Smooth muscle cell (in vitro differentiated cells): ENCODE measurements at regions not wholly inside any gene's neighbourhood (a gene's known extent, or its start where the extent isn't known, plus 50 kb on each side); places are given as distances from the start of the nearest gene placed in this dataset.

Experiments used
- DNase-seq: peaks from one replicate; lab custom pipeline; 2025; ENCODE audit not compliant: unreplicated experiment; lab: John Stamatoyannopoulos, UW
- H2AFZ ChIP-seq: fragments of 200-600 bp; sonication (generic); 2 replicates; pipeline ENCODE4 v1.6.0; 2016; ENCODE audit warnings: antibody characterized with exemption, low read depth, mild to moderate bottlenecking
- H3F3A ChIP-seq: fragments of 200-600 bp; sonication (generic); 2 replicates; pipeline ENCODE4 v1.6.0; 2017; ENCODE audit warnings: antibody characterized with exemption, low read depth
- H3K27ac ChIP-seq: fragments of 200-600 bp; sonication (generic); 2 replicates; pipeline ENCODE4 v1.5.1; 2016; ENCODE audit warnings: low read depth, mild to moderate bottlenecking
- H3K27me3 ChIP-seq: fragments of 200-600 bp; sonication (generic); 2 replicates; pipeline ENCODE4 v1.6.1; 2016; ENCODE audit warnings: low read depth, mild to moderate bottlenecking
- H3K36me3 ChIP-seq: fragments of 200-600 bp; sonication (generic); 2 replicates; pipeline ENCODE4 v1.5.1; 2016; ENCODE audit warnings: low read depth
- H3K4me1 ChIP-seq: fragments of 200-600 bp; sonication (generic); 2 replicates; pipeline ENCODE4 v1.5.1; 2016; ENCODE audit warnings: low read depth
- H3K4me2 ChIP-seq: fragments of 200-600 bp; sonication (generic); 2 replicates; pipeline ENCODE4 v1.6.0; 2016; ENCODE audit warnings: mild to moderate bottlenecking
- H3K4me3 ChIP-seq: fragments of 200-600 bp; sonication (generic); 2 replicates; pipeline ENCODE4 v1.5.1; 2016; ENCODE audit warnings: mild to moderate bottlenecking
- H3K79me2 ChIP-seq: fragments of 200-600 bp; sonication (generic); 2 replicates; pipeline ENCODE4 v1.6.0; 2016; ENCODE audit warnings: low read depth, mild to moderate bottlenecking
- H3K9ac ChIP-seq: fragments of 200-600 bp; sonication (generic); 2 replicates; pipeline ENCODE4 v1.6.0; 2016; ENCODE audit warnings: low read depth
- H3K9me3 ChIP-seq: fragments of 200-600 bp; sonication (generic); replicated peaks from 2 replicates; pipeline ENCODE4 v1.5.1; 2016; ENCODE audit warnings: low read depth
- H4K20me1 ChIP-seq: fragments of 200-600 bp; sonication (generic); 2 replicates; pipeline ENCODE4 v1.6.0; 2016; ENCODE audit warnings: low read depth
- WGBS: methylation state at CpG from one replicate; pipeline ENCODE4 v1.1.7; 2016; ENCODE audit warnings: low lambda C conversion rate; 5-methylcytosine and 5-hydroxymethylcytosine counted together
- TF ChIP-seq, protein P1 (sequence below): fragments of 200-600 bp; sonication (generic); IDR thresholded peaks from 2 replicates; pipeline ENCODE4 v1.5.1; 2017; ENCODE audit warnings: borderline replicate concordance, mild to moderate bottlenecking, antibody characterized with exemption; ENCODE audit not compliant: insufficient read depth, poor library complexity, severe bottlenecking

DNA sequence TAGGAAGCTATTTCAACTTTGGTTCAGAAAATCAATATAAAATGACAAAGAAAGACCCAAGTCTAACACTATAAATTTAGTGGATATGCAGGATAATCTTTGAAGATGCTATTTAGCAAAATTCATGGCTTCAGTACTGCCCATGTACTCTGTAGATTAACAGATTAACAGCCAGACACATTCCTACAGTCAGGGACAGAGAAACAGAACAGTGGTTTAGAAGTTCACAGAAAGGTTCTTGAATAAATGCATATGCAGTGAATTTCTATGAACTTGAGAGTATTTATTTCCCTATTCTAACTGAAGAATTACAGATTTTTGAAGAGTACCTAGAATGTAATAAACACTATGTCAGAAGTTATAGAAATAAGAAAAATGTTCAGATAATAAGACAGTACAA is 222.8 kb downstream of the KLF12 start:
- no peaks in the 10 kb centered on the region for H3K9me3 ChIP-seq
- no peak overlapping the region for H3K27ac ChIP-seq
- H3K4me2 ChIP-seq = no peak overlapping the region
- no peaks in the 10 kb centered on the region for H3K79me2 ChIP-seq
- H3K9ac ChIP-seq = no peak overlapping the region
- H3K4me3 ChIP-seq = no peak overlapping the region
- no peaks in the 10 kb centered on the region for H4K20me1 ChIP-seq
- TF ChIP-seq, protein P1, sequence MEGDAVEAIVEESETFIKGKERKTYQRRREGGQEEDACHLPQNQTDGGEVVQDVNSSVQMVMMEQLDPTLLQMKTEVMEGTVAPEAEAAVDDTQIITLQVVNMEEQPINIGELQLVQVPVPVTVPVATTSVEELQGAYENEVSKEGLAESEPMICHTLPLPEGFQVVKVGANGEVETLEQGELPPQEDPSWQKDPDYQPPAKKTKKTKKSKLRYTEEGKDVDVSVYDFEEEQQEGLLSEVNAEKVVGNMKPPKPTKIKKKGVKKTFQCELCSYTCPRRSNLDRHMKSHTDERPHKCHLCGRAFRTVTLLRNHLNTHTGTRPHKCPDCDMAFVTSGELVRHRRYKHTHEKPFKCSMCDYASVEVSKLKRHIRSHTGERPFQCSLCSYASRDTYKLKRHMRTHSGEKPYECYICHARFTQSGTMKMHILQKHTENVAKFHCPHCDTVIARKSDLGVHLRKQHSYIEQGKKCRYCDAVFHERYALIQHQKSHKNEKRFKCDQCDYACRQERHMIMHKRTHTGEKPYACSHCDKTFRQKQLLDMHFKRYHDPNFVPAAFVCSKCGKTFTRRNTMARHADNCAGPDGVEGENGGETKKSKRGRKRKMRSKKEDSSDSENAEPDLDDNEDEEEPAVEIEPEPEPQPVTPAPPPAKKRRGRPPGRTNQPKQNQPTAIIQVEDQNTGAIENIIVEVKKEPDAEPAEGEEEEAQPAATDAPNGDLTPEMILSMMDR = no peak
- no peaks in the 10 kb centered on the region for H3F3A ChIP-seq
- DNase-seq = no peak
- H3K36me3 ChIP-seq = no peaks in the 10 kb centered on the region
- H2AFZ ChIP-seq = no peak overlapping the region
- H3K27me3 ChIP-seq = no peaks in the 10 kb centered on the region
- peaks cover 15% of the 10 kb centered on the region for H3K4me1 ChIP-seq

- Histone ChIP-seq H3K4me3 (no peak overlapping the region), H3K79me2 (no peaks in the 10 kb centered on the region), H2AFZ (no peak overlapping the region), H3K4me2 (no peak overlapping the region), H3K9ac (no peak overlapping the region), H3K9me3 (no peaks in the 10 kb centered on the region), H3K4me1 (peaks cover 15% of the 10 kb centered on the region), H3K36me3 (no peaks in the 10 kb centered on the region), H3K27ac (no peak overlapping the region), H4K20me1 (no peaks in the 10 kb centered on the region), H3F3A (no peaks in the 10 kb centered on the region), H3K27me3 (no peaks in the 10 kb centered on the region)
- TF ChIP-seq, protein P1 = no peak
- no peak for DNase-seq
These were observed 223.5 kb downstream of the KLF12 start for GRCh38 chr13:73910733-73911132.

- Histone ChIP-seq H3K4me1 (peaks cover 15% of the 10 kb centered on the region), H3K9me3 (no peaks in the 10 kb centered on the region), H4K20me1 (no peaks in the 10 kb centered on the region), H3K27me3 (no peaks in the 10 kb centered on the region), H3K79me2 (no peaks in the 10 kb centered on the region), H3K27ac (no peak overlapping the region), H2AFZ (no peak overlapping the region), H3K4me2 (no peak overlapping the region), H3K9ac (no peak overlapping the region), H3K36me3 (no peaks in the 10 kb centered on the region), H3F3A (no peaks in the 10 kb centered on the region), H3K4me3 (no peak overlapping the region)
- TF ChIP-seq, protein P1 = no peak
- no peak for DNase-seq
- 95% methylated on average over 5 of the region's 5 CpGs for WGBS
These were observed 225.4 kb downstream of the KLF12 start for GRCh38 chr13:73908809-73909208.

GRCh38 chr13:73904625-73905024 is 229.6 kb downstream of the KLF12 start:
- Histone ChIP-seq H3F3A (no peaks in the 10 kb centered on the region), H4K20me1 (no peaks in the 10 kb centered on the region), H3K27ac (no peak overlapping the region), H3K79me2 (no peaks in the 10 kb centered on the region), H3K4me3 (no peak overlapping the region), H3K27me3 (no peaks in the 10 kb centered on the region), H3K9ac (no peak overlapping the region), H3K9me3 (no peaks in the 10 kb centered on the region), H3K4me1 (no peaks in the 10 kb centered on the region), H3K4me2 (no peak overlapping the region), H2AFZ (no peak overlapping the region), H3K36me3 (no peaks in the 10 kb centered on the region)
- TF ChIP-seq, protein P1 = no peak
- no peak for DNase-seq
- WGBS = 93% methylated on average over 3 of the region's 3 CpGs
